HEK293T (cell line): ENCODE measurements at regions not wholly inside any gene's neighbourhood (a gene's known extent, or its start where the extent isn't known, plus 50 kb on each side); places are given as distances from the start of the nearest gene placed in this dataset.

Experiments used
- CTBP1 ChIP-seq: fragments of 450-650 bp; IDR thresholded peaks from 2 replicates; pipeline ENCODE4 v1.6.1; 2016; ENCODE audit warnings: borderline replicate concordance
- ELF4 ChIP-seq: fragments of 450-650 bp; IDR thresholded peaks from 2 replicates; pipeline ENCODE4 v1.6.1; 2017; ENCODE audit warnings: antibody characterized with exemption

- TF ChIP-seq ELF4, result no peak
- TF ChIP-seq CTBP1, result no peak
Measured at GRCh38 chr2:8337321-8337720, 344.5 kb upstream of the ID2 start.
